ENCODE measurements at regions not wholly inside any gene's neighbourhood (a gene's known extent, or its start where the extent isn't known, plus 50 kb on each side); places are given as distances from the start of the nearest gene placed in this dataset.

DNA sequence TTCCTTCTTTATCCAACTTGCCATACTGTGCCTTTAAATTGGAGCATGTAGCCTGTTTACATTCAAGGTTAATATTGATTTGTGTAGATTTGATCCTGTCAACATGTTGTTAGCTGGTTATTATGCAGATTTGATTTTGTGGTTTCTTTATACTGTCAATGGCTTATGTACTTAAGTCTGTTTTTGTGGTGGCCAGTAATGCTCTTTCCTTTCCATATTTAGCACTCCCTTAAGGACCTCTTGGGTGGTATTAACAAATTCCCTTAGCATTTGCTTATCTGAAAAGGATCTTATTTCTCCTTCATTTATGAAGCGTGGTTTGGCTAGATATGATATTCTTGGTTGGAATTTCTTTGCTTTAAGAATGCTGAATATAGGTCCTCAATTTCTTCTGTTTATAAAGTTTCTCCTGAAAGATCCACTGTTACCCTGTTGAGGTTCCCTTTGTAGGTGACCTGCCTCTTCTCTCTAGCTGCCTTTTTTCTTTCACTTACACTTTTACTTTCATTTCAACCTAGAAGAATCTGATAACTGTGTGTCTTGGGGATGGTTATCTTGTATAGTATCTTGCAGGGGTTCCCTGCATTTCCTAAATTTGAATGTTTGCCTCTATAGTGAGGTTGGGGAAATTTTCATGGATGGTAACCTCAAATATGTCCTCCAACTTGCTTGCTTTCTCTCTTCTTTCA, 86.9 kb upstream of the NEGR1 start:
- in situ Hi-C loops (cut with MboI; ENCODE audit: low sequenced_read_pairs) = no loop called here

DNA sequence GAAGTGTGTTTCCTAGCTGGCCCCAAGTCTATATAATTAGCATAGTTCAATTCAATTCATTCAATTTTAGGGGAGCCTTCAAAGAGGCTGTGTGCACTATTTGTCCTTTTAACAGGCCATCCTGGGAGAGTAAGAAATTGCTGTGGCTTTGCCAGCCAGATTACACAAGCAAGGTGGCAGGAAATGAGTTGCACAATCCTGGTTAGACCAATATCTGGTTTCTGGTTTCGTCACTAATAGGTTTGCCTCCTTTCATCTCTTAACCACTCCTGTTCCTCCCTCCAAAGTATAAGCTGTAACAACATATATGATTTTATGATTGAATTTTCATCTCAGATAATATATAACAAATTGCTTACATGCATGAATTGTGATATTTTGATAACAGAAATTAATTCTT, 84.1 kb upstream of the NEGR1 start:
- in situ Hi-C loops (cut with MboI; ENCODE audit: low sequenced_read_pairs) = no loop called here

DNA sequence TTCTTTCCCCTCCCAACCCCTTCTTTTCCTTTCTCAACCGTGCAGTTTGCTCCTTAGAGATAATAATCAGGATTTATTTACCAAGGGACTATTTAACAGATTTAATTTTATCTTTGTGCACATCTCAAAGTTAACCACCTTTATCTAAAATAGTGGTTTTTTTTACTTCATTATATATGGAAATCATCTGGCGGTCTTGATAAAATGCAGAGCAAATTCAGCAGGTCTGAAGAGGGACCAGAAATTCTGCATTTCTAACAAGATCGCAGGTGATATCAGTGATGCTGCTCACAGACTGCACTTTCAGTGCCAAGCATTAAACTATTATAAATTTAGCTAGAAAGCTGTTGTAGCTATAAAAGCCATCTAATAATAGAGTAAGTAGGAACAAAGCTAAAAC, 83.4 kb upstream of the NEGR1 start:
- in situ Hi-C loops (cut with MboI; ENCODE audit: low sequenced_read_pairs) = no loop called here

DNA sequence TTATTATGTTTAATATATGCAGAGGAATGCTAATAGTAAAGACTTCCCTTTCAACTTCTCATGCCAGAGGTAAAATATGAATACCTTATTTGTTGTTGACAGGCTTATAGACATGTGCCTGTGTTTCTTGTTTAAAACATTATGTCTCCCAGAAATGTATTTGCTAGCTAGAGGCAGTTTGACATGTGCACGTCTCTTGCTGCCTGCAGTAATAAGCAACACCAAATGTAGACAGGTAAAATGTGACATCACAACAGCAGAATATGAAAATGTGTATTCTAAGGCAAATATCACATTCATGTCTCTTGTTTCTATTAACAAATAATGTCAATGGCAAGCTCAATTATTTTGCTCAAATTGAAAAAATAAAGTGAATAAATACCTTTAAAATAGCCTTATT, 80.2 kb upstream of the NEGR1 start:
- in situ Hi-C loops (cut with MboI; ENCODE audit: low sequenced_read_pairs) = no loop called here

DNA sequence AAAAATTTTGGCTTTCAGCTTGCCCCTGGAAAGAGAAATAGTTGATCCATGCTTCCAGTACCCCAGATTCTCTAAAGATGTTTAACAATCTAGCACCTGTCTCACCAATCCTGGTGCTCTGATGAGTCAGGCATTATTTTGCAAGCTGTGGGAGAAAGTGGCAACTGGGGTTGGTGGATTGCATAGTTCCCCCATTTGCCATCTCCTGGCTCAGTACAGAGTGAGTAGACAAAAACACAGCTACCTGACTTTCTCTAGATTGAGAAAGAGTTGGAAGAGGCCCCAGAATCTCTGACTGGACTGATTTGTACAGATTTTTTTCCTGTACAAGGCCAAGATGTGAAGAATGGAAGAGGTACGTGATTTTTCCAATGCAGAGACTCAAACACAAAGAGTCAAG, 75.1 kb upstream of the NEGR1 start:
- in situ Hi-C loops (cut with MboI; ENCODE audit: low sequenced_read_pairs) = no loop called here

DNA sequence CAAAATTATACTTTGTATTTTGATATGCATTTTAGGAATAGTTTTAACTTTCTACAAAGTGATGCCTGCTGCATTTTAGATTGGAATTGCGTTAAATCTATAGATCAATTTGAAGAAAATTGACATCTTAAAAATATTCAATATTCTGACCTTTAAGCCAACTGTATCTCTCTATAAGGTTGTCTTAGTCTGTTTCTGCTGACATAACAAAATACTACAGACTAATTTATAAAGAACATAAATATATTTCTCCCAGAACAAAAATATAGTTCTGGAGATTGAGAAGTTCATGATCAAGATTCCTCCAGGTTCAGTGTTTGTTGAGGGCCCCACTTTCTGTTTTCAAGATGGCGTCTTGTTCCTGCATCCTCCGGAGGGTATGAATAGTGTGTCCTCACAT, 73.6 kb upstream of the NEGR1 start:
- in situ Hi-C loops (cut with MboI; ENCODE audit: low sequenced_read_pairs) = no loop called here

DNA sequence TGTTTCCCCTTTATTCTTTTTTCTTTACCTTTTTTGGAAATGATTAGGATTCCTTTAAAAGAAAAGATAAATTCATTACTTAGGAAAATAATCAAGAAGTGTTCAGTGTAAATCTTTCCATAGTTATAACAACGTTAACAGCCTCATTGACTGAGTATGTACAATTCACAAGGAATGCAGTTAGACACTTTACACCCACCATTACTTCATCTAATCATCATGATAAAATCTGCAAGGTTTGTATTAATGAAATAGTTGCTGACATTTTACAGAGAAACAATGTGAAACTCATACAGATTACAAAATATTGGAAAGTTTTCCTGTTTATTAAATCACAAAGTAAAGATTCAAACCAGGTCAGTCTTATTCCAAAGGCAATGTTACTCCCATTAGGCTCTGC, 59.3 kb upstream of the NEGR1 start:
- in situ Hi-C loops (cut with MboI; ENCODE audit: low sequenced_read_pairs) = no loop called here

DNA sequence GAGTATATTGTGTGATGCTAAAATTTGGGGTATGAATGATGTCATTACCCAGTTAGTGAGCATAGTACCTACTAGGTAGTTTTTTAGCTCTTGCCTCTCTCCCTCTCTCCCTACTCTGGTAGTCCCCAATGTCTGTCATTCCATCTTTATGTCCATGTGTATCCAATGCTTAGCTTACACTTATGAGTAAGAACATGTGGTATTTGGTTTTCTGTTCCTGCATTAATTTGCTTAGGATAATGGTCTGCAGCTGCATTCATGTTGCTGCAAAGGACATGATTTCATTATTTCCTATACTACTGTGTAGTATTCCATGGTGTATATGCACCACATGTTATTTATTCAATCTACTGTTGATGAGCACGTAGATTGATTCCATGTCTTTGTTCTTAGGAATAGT, 54.4 kb upstream of the NEGR1 start:
- in situ Hi-C loops (cut with MboI; ENCODE audit: low sequenced_read_pairs) = no loop called here
